GM18868 (cell line): ENCODE measurements at regions not wholly inside any gene's neighbourhood (a gene's known extent, or its start where the extent isn't known, plus 50 kb on each side); places are given as distances from the start of the nearest gene placed in this dataset.
A peak's percentile ranks its signal among the peaks of the same experiment; 100 is the strongest.

Experiments
- ATAC-seq: cut with Tn5 transposase; IDR thresholded peaks from one replicate; pipeline ENCODE4 v1.9.1; 2021; ENCODE audit warnings: mild to moderate bottlenecking, moderate library complexity; ENCODE audit not compliant: unreplicated experiment

GRCh38 chr2:731711-732110 is 54.5 kb upstream of the TMEM18 start:
- ATAC-seq = no peak

- ATAC-seq = no peak
Observed at GRCh38 chr2:729376-729861, 52.2 kb upstream of the TMEM18 start.

- ATAC-seq = no peak
Observed at GRCh38 chr2:728165-728564, 51.0 kb upstream of the TMEM18 start.

GRCh38 chr2:727071-727470 is 49.9 kb upstream of the TMEM18 start:
- ATAC-seq = peak; percentile 86
